IMR-90 (cell line): ENCODE measurements at regions not wholly inside any gene's neighbourhood (a gene's known extent, or its start where the extent isn't known, plus 50 kb on each side); places are given as distances from the start of the nearest gene placed in this dataset.

Source experiments
- ATAC-seq: fragments of 200-7000 bp; cut with Tn5 transposase; 2 replicates; pipeline ENCODE4 v1.9.1; 2020; ENCODE audit warnings: low read depth, mild to moderate bottlenecking, moderate library complexity
- BruUV-seq: library from RNA; stranded (reverse); fragments of 400-500 nt; replicated peaks from 2 replicates; lab custom pipeline; 2021; lab: Mats Ljungman, UMichigan
- CTCF ChIA-PET: fragments of 300-600 bp; formaldehyde crosslinking; extraction: SDS; loops from one replicate; lab custom pipeline; 2021; ENCODE audit warnings: antibody characterized with exemption; lab: Yijun Ruan, JAX
- POLR2A ChIA-PET: fragments of 300-600 bp; sonication (Branson Sonifier 250); formaldehyde crosslinking; loops from one replicate; lab custom pipeline; 2022; ENCODE audit warnings: antibody characterized with exemption; ENCODE audit not compliant: unreplicated experiment; lab: Charles Lee
- DNase-seq: peaks from one replicate; pipeline ENCODE4 v3.0.0; 2013
- H2AFZ ChIP-seq: replicated peaks from 2 replicates; pipeline ENCODE3; 2013; ENCODE audit warnings: low read length, mild to moderate bottlenecking; ENCODE audit not compliant: poor library complexity
- H2AK5ac ChIP-seq: 2 replicates; pipeline ENCODE4 v1.6.1; 2013; ENCODE audit warnings: low read depth, low read length, inconsistent platforms
- H2AK9ac ChIP-seq: replicated peaks from 2 replicates; pipeline ENCODE3; 2013; ENCODE audit warnings: mild to moderate bottlenecking, low read depth, low read length, moderate library complexity; ENCODE audit not compliant: poor library complexity
- H2BK120ac ChIP-seq: 2 replicates; pipeline ENCODE4 v1.6.1; 2013; ENCODE audit warnings: low read depth, low read length, inconsistent platforms
- H2BK15ac ChIP-seq: 3 replicates; pipeline ENCODE4 v1.6.1; 2013; ENCODE audit warnings: low read depth, low read length, inconsistent platforms
- H2BK20ac ChIP-seq: 2 replicates; pipeline ENCODE4 v1.6.1; 2013; ENCODE audit warnings: low read depth, mild to moderate bottlenecking, inconsistent platforms, low read length, moderate library complexity
- H2BK5ac ChIP-seq: 2 replicates; pipeline ENCODE4 v1.6.1; 2013; ENCODE audit warnings: mild to moderate bottlenecking, low read depth, low read length, inconsistent platforms; ENCODE audit not compliant: poor library complexity, severe bottlenecking
- H3K14ac ChIP-seq: replicated peaks from 2 replicates; pipeline ENCODE4 v1.6.1; 2013; ENCODE audit warnings: low read depth, low read length, inconsistent platforms
- H3K18ac ChIP-seq: 2 replicates; pipeline ENCODE4 v1.6.1; 2013; ENCODE audit warnings: low read depth, low read length, control low read depth
- H3K23ac ChIP-seq: 2 replicates; pipeline ENCODE4 v1.6.1; 2013; ENCODE audit warnings: low read depth, low read length, inconsistent platforms
- H3K27ac ChIP-seq: 2 replicates; pipeline ENCODE4 v1.5.1; 2013; ENCODE audit warnings: mild to moderate bottlenecking, control low read depth, low read length; ENCODE audit not compliant: insufficient read depth
- H3K27me3 ChIP-seq: 2 replicates; pipeline ENCODE4 v1.6.1; 2013; ENCODE audit warnings: low read length; ENCODE audit not compliant: control insufficient read depth, insufficient read depth
- H3K36me3 ChIP-seq: 2 replicates; pipeline ENCODE4 v1.6.1; 2013; ENCODE audit warnings: low read length, mixed read lengths; ENCODE audit not compliant: control insufficient read depth, insufficient read depth
- H3K4ac ChIP-seq: 2 replicates; pipeline ENCODE4 v1.6.1; 2013; ENCODE audit warnings: low read depth, low read length, inconsistent platforms
- H3K4me1 ChIP-seq: 2 replicates; pipeline ENCODE4 v1.6.1; 2013; ENCODE audit warnings: low read length, mixed read lengths; ENCODE audit not compliant: control insufficient read depth, insufficient read depth
- H3K4me2 ChIP-seq: 2 replicates; pipeline ENCODE4 v1.6.1; 2013; ENCODE audit warnings: low read depth, mild to moderate bottlenecking, control low read depth, low read length, moderate library complexity
- H3K4me3 ChIP-seq: 2 replicates; pipeline ENCODE4 v1.5.1; 2013; ENCODE audit warnings: low read depth, mild to moderate bottlenecking, control low read depth, low read length, moderate library complexity; ENCODE audit not compliant: insufficient read depth
- H3K56ac ChIP-seq: 2 replicates; pipeline ENCODE4 v1.6.1; 2013; ENCODE audit warnings: low read length, inconsistent platforms; ENCODE audit not compliant: insufficient read depth; ENCODE audit errors: extremely low read depth
- H3K79me1 ChIP-seq, 2 experiments: 2 replicates each; pipeline ENCODE4 v1.6.1; 2013; ENCODE audit warnings: low read length in 2 of 2, inconsistent platforms in 1 of 2, low read depth in 1 of 2
- H3K9ac ChIP-seq: 2 replicates; pipeline ENCODE4 v1.6.1; 2013; ENCODE audit warnings: low read depth, low read length, control low read depth
- H3K9me1 ChIP-seq: 2 replicates; pipeline ENCODE4 v1.6.1; 2013; ENCODE audit warnings: low read length, inconsistent platforms; ENCODE audit not compliant: insufficient read depth
- H3K9me3 ChIP-seq: 2 replicates; pipeline ENCODE4 v1.6.1; 2013; ENCODE audit warnings: low read length; ENCODE audit not compliant: control insufficient read depth, insufficient read depth
- H4K20me1 ChIP-seq: 2 replicates; pipeline ENCODE4 v1.6.1; 2013; ENCODE audit warnings: low read length, inconsistent platforms; ENCODE audit not compliant: insufficient read depth
- H4K5ac ChIP-seq: 2 replicates; pipeline ENCODE4 v1.6.1; 2013; ENCODE audit warnings: mild to moderate bottlenecking, low read depth, low read length, control low read depth
- H4K8ac ChIP-seq, 2 experiments: 2 replicates each; pipeline ENCODE4 v1.6.1; 2013; ENCODE audit warnings: low read depth in 2 of 2, low read length in 2 of 2, control low read depth in 1 of 2, inconsistent platforms in 1 of 2
- H4K91ac ChIP-seq: 2 replicates; pipeline ENCODE4 v1.6.1; 2013; ENCODE audit warnings: low read depth, low read length, inconsistent platforms; ENCODE audit not compliant: insufficient read depth
- BHLHE40 ChIP-seq: fragments of 150-350 bp; IDR thresholded peaks from 2 replicates; pipeline ENCODE4 v1.6.1; 2016; ENCODE audit warnings: mild to moderate bottlenecking, low read depth, low read length
- CEBPB ChIP-seq: IDR thresholded peaks from 2 replicates; pipeline ENCODE4 v1.6.1; 2012; ENCODE audit warnings: low read depth, low read length, improper control_type of control experiment
- CHD1 ChIP-seq: IDR thresholded peaks from 2 replicates; pipeline ENCODE4 v1.6.1; 2012; ENCODE audit warnings: low read depth, low read length, improper control_type of control experiment
- CTCF ChIP-seq: conservative IDR thresholded peaks from 2 replicates; pipeline ENCODE4 v1.5.1; 2012; ENCODE audit warnings: mild to moderate bottlenecking, low read depth, low read length, improper control_type of control experiment
- ELK1 ChIP-seq: fragments of 150-350 bp; IDR thresholded peaks from 2 replicates; pipeline ENCODE4 v1.6.1; 2016; ENCODE audit warnings: low read depth, mild to moderate bottlenecking, low read length, moderate library complexity, borderline replicate concordance
- FOS ChIP-seq: fragments of 150-350 bp; IDR thresholded peaks from 2 replicates; pipeline ENCODE4 v1.6.1; 2016; ENCODE audit warnings: low read depth, low read length
- MAFK ChIP-seq: IDR thresholded peaks from 2 replicates; pipeline ENCODE4 v1.6.1; 2012; ENCODE audit warnings: low read depth, low read length, improper control_type of control experiment
- MXI1 ChIP-seq: IDR thresholded peaks from 2 replicates; pipeline ENCODE4 v1.6.1; 2012; ENCODE audit warnings: low read depth, mild to moderate bottlenecking, low read length, moderate library complexity, borderline replicate concordance
- NFE2L2 ChIP-seq: fragments of 150-350 bp; IDR thresholded peaks from 2 replicates; pipeline ENCODE4 v1.6.1; 2016; ENCODE audit warnings: low read depth, mild to moderate bottlenecking, low read length
- POLR2A ChIP-seq: IDR thresholded peaks from 2 replicates; pipeline ENCODE4 v1.6.1; 2012; ENCODE audit warnings: mild to moderate bottlenecking, low read depth, low read length
- RAD21 ChIP-seq: IDR thresholded peaks from 2 replicates; pipeline ENCODE4 v1.6.1; 2012; ENCODE audit warnings: low read length, improper control_type of control experiment
- RCOR1 ChIP-seq: IDR thresholded peaks from 2 replicates; pipeline ENCODE4 v1.6.1; 2012; ENCODE audit warnings: mild to moderate bottlenecking, low read length, improper control_type of control experiment; ENCODE audit not compliant: insufficient replicate concordance
- RFX5 ChIP-seq: IDR thresholded peaks from 2 replicates; pipeline ENCODE4 v1.8.0; 2012; ENCODE audit warnings: low read depth, mild to moderate bottlenecking, low read length, moderate library complexity
- SMC3 ChIP-seq: fragments of 150-350 bp; IDR thresholded peaks from 2 replicates; pipeline ENCODE4 v1.6.1; 2016; ENCODE audit warnings: low read depth, mild to moderate bottlenecking, antibody characterized with exemption, low read length, moderate library complexity
- USF2 ChIP-seq: fragments of 150-350 bp; IDR thresholded peaks from 2 replicates; pipeline ENCODE4 v1.6.1; 2017; ENCODE audit warnings: mild to moderate bottlenecking, antibody characterized with exemption, low read length, low read depth
- WGBS, 2 experiments: methylation state at CpG; one replicate each; pipeline versions ENCODE4 v1.1.5 to v1.1.7; 2013; ENCODE audit warnings: missing lambda C conversion rate in 2 of 2; ENCODE audit not compliant: insufficient read length in 1 of 2; ENCODE audit errors: extremely low coverage in 2 of 2; 5-methylcytosine and 5-hydroxymethylcytosine counted together
- dilution Hi-C: fragments of 300-500 bp; cut with HindIII; formaldehyde crosslinking; loops from one replicate; pipeline ENCODE4 v1.14.3; 2018; ENCODE audit warnings: low sequenced_read_pairs; ENCODE audit not compliant: unreplicated experiment
- in situ Hi-C: fragments of 300-500 bp; cut with MboI; formaldehyde crosslinking; loops from 3 replicates; pipeline ENCODE4 v1.14.3; 2019; ENCODE audit warnings: low sequenced_read_pairs, inconsistent platforms, mixed read lengths
- intact Hi-C: fragments of 100-400 bp; cut with micrococcal nuclease; formaldehyde crosslinking; loops from 2 replicates; pipeline ENCODE4 v1.10.0; 2022

GRCh38 chr6:71376830-71377229 is 88.2 kb downstream of the OGFRL1 start:
- H4K91ac ChIP-seq, result no peak overlapping the region
- CTCF ChIA-PET, result interaction anchor here (1.0 kb wide), 1 partner anchor 186 kb away, joined by 3 read pairs; no protein-coding TSS in a partner anchor

More at GRCh38 chr6:71376830-71377229, 88.2 kb downstream of the OGFRL1 start:
- no peak overlapping the region for H2BK15ac ChIP-seq
- no CpG with 5 or more reads among the region's 2 CpGs for WGBS, 2 experiments
- H3K9me1 ChIP-seq, result peaks cover 7% of the 10 kb centered on the region; the same call in 1 of the 2 replicates
- no peaks in the 10 kb centered on the region for H3K9me3 ChIP-seq
- intact Hi-C loops, result no loop called here
- H3K56ac ChIP-seq, result no peak overlapping the region
- H2BK5ac ChIP-seq, result no peak overlapping the region
- H2AFZ ChIP-seq, result no peak overlapping the region
- no peak overlapping the region for H4K5ac ChIP-seq
- H3K4me3 ChIP-seq, result no peak overlapping the region
- POLR2A ChIA-PET, result no interaction called here
- no peaks in the 10 kb centered on the region; the same call in 1 of the 2 replicates for H3K36me3 ChIP-seq
- DNase-seq (peak; percentile 18), ATAC-seq (peak; percentile 59; the same call in 1 of the 2 replicates)
- no peaks in the 10 kb centered on the region for H3K4me1 ChIP-seq
- no peak for TF ChIP-seq ELK1
- TF ChIP-seq USF2, result no peak
- no peak for TF ChIP-seq BHLHE40
- no peak for TF ChIP-seq RFX5
- TF ChIP-seq MXI1, result no peak
- no peak for TF ChIP-seq MAFK
- TF ChIP-seq CEBPB, result no peak
- no peak for TF ChIP-seq CHD1
- TF ChIP-seq RAD21, result no peak
- no peak for TF ChIP-seq NFE2L2
- no peak for TF ChIP-seq POLR2A
- TF ChIP-seq RCOR1, result no peak
- TF ChIP-seq SMC3, result no peak
- no peak for TF ChIP-seq CTCF
- TF ChIP-seq FOS, result no peak
- no peak overlapping the region for H3K9ac ChIP-seq
- H2AK9ac ChIP-seq, result no peak overlapping the region
- H2BK20ac ChIP-seq, result no peak overlapping the region
- peaks cover 11 to 34% of the 10 kb centered on the region in 2 experiments for H3K79me1 ChIP-seq
- no peaks in the 10 kb centered on the region for H4K20me1 ChIP-seq
- no peak overlapping the region for H2AK5ac ChIP-seq
- no peak overlapping the region for H3K14ac ChIP-seq
- H3K27me3 ChIP-seq, result no peaks in the 10 kb centered on the region
- no peak overlapping the region for H3K23ac ChIP-seq
- dilution Hi-C loops, result no loop called here
- H2BK120ac ChIP-seq, result no peak overlapping the region
- H3K27ac ChIP-seq, result no peak overlapping the region
- no peak overlapping the region for H3K4ac ChIP-seq
- BruUV-seq, result no TSS peak
- no peak overlapping the region for H3K18ac ChIP-seq
- no peak overlapping the region for H3K4me2 ChIP-seq
- H4K8ac ChIP-seq, result no peak overlapping the region
- in situ Hi-C loops, result loop anchor here (25.0 kb wide), 1 partner anchor 710 kb away; no protein-coding TSS in a partner anchor
